ENCODE measurements at regions not wholly inside any gene's neighbourhood (a gene's known extent, or its start where the extent isn't known, plus 50 kb on each side); places are given as distances from the start of the nearest gene placed in this dataset.

DNA sequence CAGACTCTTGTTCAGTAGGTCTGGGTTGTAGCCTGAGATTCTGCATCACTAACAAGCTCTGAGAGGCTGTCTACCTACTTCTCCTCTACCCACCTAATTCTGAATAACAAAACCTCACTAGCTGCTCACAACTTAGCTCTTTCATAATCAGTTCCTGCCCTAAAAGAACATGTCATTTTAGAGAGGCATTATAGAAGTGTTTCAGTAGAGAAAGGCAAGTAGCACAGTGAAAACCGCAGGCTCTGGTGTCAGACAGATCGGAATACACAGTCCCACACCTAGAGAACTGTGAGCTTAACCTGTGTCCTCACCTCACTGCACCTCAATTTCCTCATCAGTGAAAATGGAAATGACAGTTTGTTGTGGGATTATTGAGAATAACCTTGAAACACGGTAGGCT, 1337.6 kb upstream of the TENM4 start:
- Histone ChIP-seq H3K4me3 (no peak overlapping the region), H3K4me1 (no peaks in the 10 kb centered on the region), H3K4me2 (no peak overlapping the region), H3K27ac (no peak overlapping the region), H3K9me3 (no peaks in the 10 kb centered on the region)
- ChIA-PET POLR2A (no interaction called here), CTCF (interaction anchor here (0.6 kb wide), 1 partner anchor 501 kb away, joined by 3 read pairs; no protein-coding TSS in a partner anchor)
- FAIRE-seq (no peak), DNase-seq (ENCODE audit: low read depth in 1 of 2, low spot score in 1 of 2) (no peak), ATAC-seq (no peak)
- 2% methylated on average over 3 of the region's 3 CpGs for WGBS (ENCODE audit: missing lambda C conversion rate)
- TF ChIP-seq ZC3H11A (IDR thresholded peaks at IDR 0.05): no peak
- TF ChIP-seq, protein P1, sequence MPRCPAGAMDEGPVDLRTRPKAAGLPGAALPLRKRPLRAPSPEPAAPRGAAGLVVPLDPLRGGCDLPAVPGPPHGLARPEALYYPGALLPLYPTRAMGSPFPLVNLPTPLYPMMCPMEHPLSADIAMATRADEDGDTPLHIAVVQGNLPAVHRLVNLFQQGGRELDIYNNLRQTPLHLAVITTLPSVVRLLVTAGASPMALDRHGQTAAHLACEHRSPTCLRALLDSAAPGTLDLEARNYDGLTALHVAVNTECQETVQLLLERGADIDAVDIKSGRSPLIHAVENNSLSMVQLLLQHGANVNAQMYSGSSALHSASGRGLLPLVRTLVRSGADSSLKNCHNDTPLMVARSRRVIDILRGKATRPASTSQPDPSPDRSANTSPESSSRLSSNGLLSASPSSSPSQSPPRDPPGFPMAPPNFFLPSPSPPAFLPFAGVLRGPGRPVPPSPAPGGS (IDR thresholded peaks at IDR 0.05): no peak
- TF ChIP-seq, protein P2, sequence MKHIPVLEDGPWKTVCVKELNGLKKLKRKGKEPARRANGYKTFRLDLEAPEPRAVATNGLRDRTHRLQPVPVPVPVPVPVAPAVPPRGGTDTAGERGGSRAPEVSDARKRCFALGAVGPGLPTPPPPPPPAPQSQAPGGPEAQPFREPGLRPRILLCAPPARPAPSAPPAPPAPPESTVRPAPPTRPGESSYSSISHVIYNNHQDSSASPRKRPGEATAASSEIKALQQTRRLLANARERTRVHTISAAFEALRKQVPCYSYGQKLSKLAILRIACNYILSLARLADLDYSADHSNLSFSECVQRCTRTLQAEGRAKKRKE (CRISPR knock-in tag; IDR thresholded peaks at IDR 0.05; ENCODE audit: low read depth): no peak
- no peak for TF ChIP-seq NR3C1 (IDR thresholded peaks at IDR 0.05)
- TF ChIP-seq EHF (CRISPR knock-in tag; IDR thresholded peaks at IDR 0.05): no peak
- TF ChIP-seq FOSL2 (IDR thresholded peaks at IDR 0.05): no peak
- TF ChIP-seq FOSL2 (CRISPR knock-in tag; IDR thresholded peaks at IDR 0.05): no peak
- TF ChIP-seq MAFK (IDR thresholded peaks at IDR 0.05; ENCODE audit: partially characterized antibody): no peak
- TF ChIP-seq, protein P3, sequence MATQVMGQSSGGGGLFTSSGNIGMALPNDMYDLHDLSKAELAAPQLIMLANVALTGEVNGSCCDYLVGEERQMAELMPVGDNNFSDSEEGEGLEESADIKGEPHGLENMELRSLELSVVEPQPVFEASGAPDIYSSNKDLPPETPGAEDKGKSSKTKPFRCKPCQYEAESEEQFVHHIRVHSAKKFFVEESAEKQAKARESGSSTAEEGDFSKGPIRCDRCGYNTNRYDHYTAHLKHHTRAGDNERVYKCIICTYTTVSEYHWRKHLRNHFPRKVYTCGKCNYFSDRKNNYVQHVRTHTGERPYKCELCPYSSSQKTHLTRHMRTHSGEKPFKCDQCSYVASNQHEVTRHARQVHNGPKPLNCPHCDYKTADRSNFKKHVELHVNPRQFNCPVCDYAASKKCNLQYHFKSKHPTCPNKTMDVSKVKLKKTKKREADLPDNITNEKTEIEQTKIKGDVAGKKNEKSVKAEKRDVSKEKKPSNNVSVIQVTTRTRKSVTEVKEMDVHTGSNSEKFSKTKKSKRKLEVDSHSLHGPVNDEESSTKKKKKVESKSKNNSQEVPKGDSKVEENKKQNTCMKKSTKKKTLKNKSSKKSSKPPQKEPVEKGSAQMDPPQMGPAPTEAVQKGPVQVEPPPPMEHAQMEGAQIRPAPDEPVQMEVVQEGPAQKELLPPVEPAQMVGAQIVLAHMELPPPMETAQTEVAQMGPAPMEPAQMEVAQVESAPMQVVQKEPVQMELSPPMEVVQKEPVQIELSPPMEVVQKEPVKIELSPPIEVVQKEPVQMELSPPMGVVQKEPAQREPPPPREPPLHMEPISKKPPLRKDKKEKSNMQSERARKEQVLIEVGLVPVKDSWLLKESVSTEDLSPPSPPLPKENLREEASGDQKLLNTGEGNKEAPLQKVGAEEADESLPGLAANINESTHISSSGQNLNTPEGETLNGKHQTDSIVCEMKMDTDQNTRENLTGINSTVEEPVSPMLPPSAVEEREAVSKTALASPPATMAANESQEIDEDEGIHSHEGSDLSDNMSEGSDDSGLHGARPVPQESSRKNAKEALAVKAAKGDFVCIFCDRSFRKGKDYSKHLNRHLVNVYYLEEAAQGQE (IDR thresholded peaks at IDR 0.05): no peak
- TF ChIP-seq HOXA7 (CRISPR knock-in tag; IDR thresholded peaks at IDR 0.05): no peak
- no peak for TF ChIP-seq FOXS1 (CRISPR knock-in tag; IDR thresholded peaks at IDR 0.05)
- TF ChIP-seq RNF2 (IDR thresholded peaks at IDR 0.05; ENCODE audit: borderline replicate concordance, low read depth): no peak
- TF ChIP-seq, protein P4, sequence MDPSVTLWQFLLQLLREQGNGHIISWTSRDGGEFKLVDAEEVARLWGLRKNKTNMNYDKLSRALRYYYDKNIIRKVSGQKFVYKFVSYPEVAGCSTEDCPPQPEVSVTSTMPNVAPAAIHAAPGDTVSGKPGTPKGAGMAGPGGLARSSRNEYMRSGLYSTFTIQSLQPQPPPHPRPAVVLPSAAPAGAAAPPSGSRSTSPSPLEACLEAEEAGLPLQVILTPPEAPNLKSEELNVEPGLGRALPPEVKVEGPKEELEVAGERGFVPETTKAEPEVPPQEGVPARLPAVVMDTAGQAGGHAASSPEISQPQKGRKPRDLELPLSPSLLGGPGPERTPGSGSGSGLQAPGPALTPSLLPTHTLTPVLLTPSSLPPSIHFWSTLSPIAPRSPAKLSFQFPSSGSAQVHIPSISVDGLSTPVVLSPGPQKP (IDR thresholded peaks at IDR 0.05; ENCODE audit: low read depth, low read length): no peak
- TF ChIP-seq, protein P5, sequence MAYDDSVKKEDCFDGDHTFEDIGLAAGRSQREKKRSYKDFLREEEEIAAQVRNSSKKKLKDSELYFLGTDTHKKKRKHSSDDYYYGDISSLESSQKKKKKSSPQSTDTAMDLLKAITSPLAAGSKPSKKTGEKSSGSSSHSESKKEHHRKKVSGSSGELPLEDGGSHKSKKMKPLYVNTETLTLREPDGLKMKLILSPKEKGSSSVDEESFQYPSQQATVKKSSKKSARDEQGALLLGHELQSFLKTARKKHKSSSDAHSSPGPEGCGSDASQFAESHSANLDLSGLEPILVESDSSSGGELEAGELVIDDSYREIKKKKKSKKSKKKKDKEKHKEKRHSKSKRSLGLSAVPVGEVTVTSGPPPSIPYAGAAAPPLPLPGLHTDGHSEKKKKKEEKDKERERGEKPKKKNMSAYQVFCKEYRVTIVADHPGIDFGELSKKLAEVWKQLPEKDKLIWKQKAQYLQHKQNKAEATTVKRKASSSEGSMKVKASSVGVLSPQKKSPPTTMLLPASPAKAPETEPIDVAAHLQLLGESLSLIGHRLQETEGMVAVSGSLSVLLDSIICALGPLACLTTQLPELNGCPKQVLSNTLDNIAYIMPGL (CRISPR knock-in tag; IDR thresholded peaks at IDR 0.05; ENCODE audit: borderline replicate concordance): no peak
- TF ChIP-seq, protein P6, sequence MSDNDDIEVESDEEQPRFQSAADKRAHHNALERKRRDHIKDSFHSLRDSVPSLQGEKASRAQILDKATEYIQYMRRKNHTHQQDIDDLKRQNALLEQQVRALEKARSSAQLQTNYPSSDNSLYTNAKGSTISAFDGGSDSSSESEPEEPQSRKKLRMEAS (IDR thresholded peaks at IDR 0.05): no peak
- TF ChIP-seq FOSB (CRISPR knock-in tag; IDR thresholded peaks at IDR 0.05): no peak
- TF ChIP-seq TP53 (CRISPR knock-in tag; IDR thresholded peaks at IDR 0.05): no peak
- TF ChIP-seq MYC (IDR thresholded peaks at IDR 0.05; ENCODE audit: borderline replicate concordance, low read length): no peak
- TF ChIP-seq CHD4 (IDR thresholded peaks at IDR 0.05; ENCODE audit: borderline replicate concordance): no peak
- TF ChIP-seq HDAC2 (IDR thresholded peaks at IDR 0.05): no peak
